ENCODE measurements at regions not wholly inside any gene's neighbourhood (a gene's known extent, or its start where the extent isn't known, plus 50 kb on each side); places are given as distances from the start of the nearest gene placed in this dataset.

- DNase-seq (ENCODE audit: low spot score), result no peak
- no peak for TF ChIP-seq CTCF (IDR thresholded peaks at IDR 0.05; ENCODE audit: extremely low read depth, insufficient read depth, missing control alignments)
- in situ Hi-C loops (cut with MboI; ENCODE audit: low pct_unique_long_range_greater_than_20kb, low sequenced_read_pairs, unreplicated experiment), result no loop called here
Measured at GRCh38 chr13:81726037-81726726, 1385.3 kb upstream of the SPRY2 start.

GRCh38 chr13:81722456-81722855 lies 1381.5 kb upstream of the SPRY2 start:
- in situ Hi-C loops (cut with MboI; ENCODE audit: low pct_unique_long_range_greater_than_20kb, low sequenced_read_pairs, unreplicated experiment), result no loop called here
- DNase-seq (ENCODE audit: low spot score), result no peak
- no peak for TF ChIP-seq CTCF (IDR thresholded peaks at IDR 0.05; ENCODE audit: extremely low read depth, insufficient read depth, missing control alignments)

- in situ Hi-C loops (cut with MboI; ENCODE audit: low pct_unique_long_range_greater_than_20kb, low sequenced_read_pairs, unreplicated experiment), result no loop called here
- DNase-seq (ENCODE audit: low spot score), result no peak
- no peak for TF ChIP-seq CTCF (IDR thresholded peaks at IDR 0.05; ENCODE audit: extremely low read depth, insufficient read depth, missing control alignments)
Measured at GRCh38 chr13:81721400-81721799, 1380.5 kb upstream of the SPRY2 start.

GRCh38 chr13:81714513-81714912 lies 1373.6 kb upstream of the SPRY2 start:
- no peak for DNase-seq (ENCODE audit: low spot score)
- in situ Hi-C loops (cut with MboI; ENCODE audit: low pct_unique_long_range_greater_than_20kb, low sequenced_read_pairs, unreplicated experiment), result no loop called here
- peak; percentile 5 for TF ChIP-seq CTCF (IDR thresholded peaks at IDR 0.05; ENCODE audit: extremely low read depth, insufficient read depth, missing control alignments)

GRCh38 chr13:81713201-81713600 lies 1372.3 kb upstream of the SPRY2 start:
- TF ChIP-seq CTCF (IDR thresholded peaks at IDR 0.05; ENCODE audit: extremely low read depth, insufficient read depth, missing control alignments), result no peak
- in situ Hi-C loops (cut with MboI; ENCODE audit: low pct_unique_long_range_greater_than_20kb, low sequenced_read_pairs, unreplicated experiment), result no loop called here
- DNase-seq (ENCODE audit: low spot score), result no peak

- TF ChIP-seq CTCF (IDR thresholded peaks at IDR 0.05; ENCODE audit: extremely low read depth, insufficient read depth, missing control alignments), result no peak
Measured at GRCh38 chr13:81697826-81698225, 1356.9 kb upstream of the SPRY2 start.

More at GRCh38 chr13:81697826-81698225, 1356.9 kb upstream of the SPRY2 start:
- in situ Hi-C loops (cut with MboI; ENCODE audit: low pct_unique_long_range_greater_than_20kb, low sequenced_read_pairs, unreplicated experiment), result no loop called here
- no peak for DNase-seq (ENCODE audit: low spot score)
